ENCODE measurements at regions not wholly inside any gene's neighbourhood (a gene's known extent, or its start where the extent isn't known, plus 50 kb on each side); places are given as distances from the start of the nearest gene placed in this dataset.

- no peak for DNase-seq (ENCODE audit: low read depth)
- TF ChIP-seq CTCF (IDR thresholded peaks at IDR 0.05; ENCODE audit: low read depth, low read length) (no peak), MAX (IDR thresholded peaks at IDR 0.05; ENCODE audit: low read depth, low read length) (no peak), POLR2A (IDR thresholded peaks at IDR 0.05; ENCODE audit: extremely low read depth, insufficient read length) (no peak), MYC (IDR thresholded peaks at IDR 0.05; ENCODE audit: low read depth, low read length) (no peak)
- no peak overlapping the region for H3K4me3 ChIP-seq (ENCODE audit: low read depth, low read length)
Measured at GRCh38 chr11:76270389-76270788, 64.1 kb upstream of the WNT11 start.

- TF ChIP-seq POLR2A (IDR thresholded peaks at IDR 0.05; ENCODE audit: extremely low read depth, insufficient read length) (no peak), MAX (IDR thresholded peaks at IDR 0.05; ENCODE audit: low read depth, low read length) (no peak), CTCF (IDR thresholded peaks at IDR 0.05; ENCODE audit: low read depth, low read length) (no peak), MYC (IDR thresholded peaks at IDR 0.05; ENCODE audit: low read depth, low read length) (no peak)
- no peak overlapping the region for H3K4me3 ChIP-seq (ENCODE audit: low read depth, low read length)
- peak; percentile 17 for DNase-seq (ENCODE audit: low read depth)
Measured at GRCh38 chr11:76269661-76270261, 63.5 kb upstream of the WNT11 start.

GRCh38 chr11:76269247-76269646 is 62.9 kb upstream of the WNT11 start:
- DNase-seq (ENCODE audit: low read depth): no peak
- TF ChIP-seq POLR2A (IDR thresholded peaks at IDR 0.05; ENCODE audit: extremely low read depth, insufficient read length) (no peak), MAX (IDR thresholded peaks at IDR 0.05; ENCODE audit: low read depth, low read length) (no peak), CTCF (IDR thresholded peaks at IDR 0.05; ENCODE audit: low read depth, low read length) (no peak), MYC (IDR thresholded peaks at IDR 0.05; ENCODE audit: low read depth, low read length) (no peak)

GRCh38 chr11:76268498-76268897 is 62.2 kb upstream of the WNT11 start:
- TF ChIP-seq POLR2A (IDR thresholded peaks at IDR 0.05; ENCODE audit: extremely low read depth, insufficient read length) (no peak), MAX (IDR thresholded peaks at IDR 0.05; ENCODE audit: low read depth, low read length) (no peak), CTCF (IDR thresholded peaks at IDR 0.05; ENCODE audit: low read depth, low read length) (no peak), MYC (IDR thresholded peaks at IDR 0.05; ENCODE audit: low read depth, low read length) (no peak)
- no peak for DNase-seq (ENCODE audit: low read depth)

More at GRCh38 chr11:76269247-76269646, 62.9 kb upstream of the WNT11 start:
- no peak overlapping the region for H3K4me3 ChIP-seq (ENCODE audit: low read depth, low read length)

GRCh38 chr11:76267556-76267955 is 61.3 kb upstream of the WNT11 start:
- no peak for TF ChIP-seq CTCF (IDR thresholded peaks at IDR 0.05; ENCODE audit: low read depth, low read length)
- no peak for TF ChIP-seq MYC (IDR thresholded peaks at IDR 0.05; ENCODE audit: low read depth, low read length)
- no peak overlapping the region for H3K4me3 ChIP-seq (ENCODE audit: low read depth, low read length)
- DNase-seq (ENCODE audit: low read depth): no peak

More at GRCh38 chr11:76268498-76268897, 62.2 kb upstream of the WNT11 start:
- no peak overlapping the region for H3K4me3 ChIP-seq (ENCODE audit: low read depth, low read length)
